Mucosa of descending colon (tissue), 3 donors: ENCODE measurements at regions not wholly inside any gene's neighbourhood (a gene's known extent, or its start where the extent isn't known, plus 50 kb on each side); places are given as distances from the start of the nearest gene placed in this dataset.

ENCODE experiments used
- ATAC-seq: fragments of 200-7000 bp; cut with Tn5 transposase; one replicate; pipeline ENCODE4 v1.9.1; 2020; ENCODE audit warnings: mild to moderate bottlenecking, moderate library complexity
- DNase-seq, 3 donors: peaks; one replicate each; pipeline ENCODE4 v3.0.0-alpha.2; 2020
- H3K36me3 ChIP-seq: fragments of 200-600 bp; one replicate; pipeline ENCODE4 v1.8.0; 2021; ENCODE audit warnings: low read depth, mild to moderate bottlenecking
- H3K4me1 ChIP-seq: fragments of 200-600 bp; one replicate; pipeline ENCODE4 v1.8.0; 2021; ENCODE audit warnings: low read depth, mild to moderate bottlenecking
- H3K4me3 ChIP-seq: fragments of 200-600 bp; one replicate; pipeline ENCODE4 v1.8.0; 2021; ENCODE audit warnings: mild to moderate bottlenecking
- H3K9me3 ChIP-seq: fragments of 200-600 bp; one replicate; pipeline ENCODE4 v1.8.0; 2021; ENCODE audit warnings: mild to moderate bottlenecking
- CTCF ChIP-seq: fragments of 200-600 bp; IDR thresholded peaks from one replicate; pipeline ENCODE4 v1.8.0; 2022; ENCODE audit warnings: antibody characterized with exemption, mild to moderate bottlenecking
- intact Hi-C, 2 donors: fragments of 100-400 bp; cut with DNase I in 1 of 2; cut with micrococcal nuclease in 1 of 2; formaldehyde crosslinking; loops; one replicate each; pipeline versions ENCODE4 v1.11.0 to v1.11.1; 2022; cut with DNase I, micrococcal nuclease
- donor health status: DM: no; HTN: no; CAD: no; lungs with moderate emphysema.
- donor health status: DM: no; HTN: no; CAD: no.
- donor health status: DM: no; HTN: yes; CAD: no.

GRCh38 chr12:24411948-24412347, 462.5 kb upstream of the SOX5 start:
- DNase-seq (no peak), ATAC-seq (no peak)
- Histone ChIP-seq H3K4me1 (no peaks in the 10 kb centered on the region), H3K4me3 (no peak overlapping the region), H3K36me3 (no peaks in the 10 kb centered on the region), H3K9me3 (no peaks in the 10 kb centered on the region)
- intact Hi-C loops: no loop called here
- TF ChIP-seq CTCF: no peak

GRCh38 chr12:24409868-24410267, 460.4 kb upstream of the SOX5 start:
- intact Hi-C loops: no loop called here
- no peaks in the 10 kb centered on the region for H3K9me3 ChIP-seq
- H3K36me3 ChIP-seq: no peaks in the 10 kb centered on the region
- DNase-seq (no peak), ATAC-seq (no peak)
- no peak for TF ChIP-seq CTCF
- H3K4me1 ChIP-seq: no peaks in the 10 kb centered on the region
- no peak overlapping the region for H3K4me3 ChIP-seq

- H3K36me3 ChIP-seq: no peaks in the 10 kb centered on the region
- H3K9me3 ChIP-seq: no peaks in the 10 kb centered on the region
- intact Hi-C loops: no loop called here
- DNase-seq (no peak), ATAC-seq (no peak)
- no peak for TF ChIP-seq CTCF
- no peak overlapping the region for H3K4me3 ChIP-seq
- H3K4me1 ChIP-seq: no peaks in the 10 kb centered on the region
These were observed 458.8 kb upstream of the SOX5 start for GRCh38 chr12:24408305-24408704.

- Histone ChIP-seq H3K4me1 (no peaks in the 10 kb centered on the region), H3K36me3 (no peaks in the 10 kb centered on the region), H3K4me3 (no peak overlapping the region), H3K9me3 (no peaks in the 10 kb centered on the region)
- ATAC-seq (no peak), DNase-seq (no peak)
- no peak for TF ChIP-seq CTCF
- intact Hi-C loops: no loop called here
These were observed 458.4 kb upstream of the SOX5 start for GRCh38 chr12:24407884-24408283.

GRCh38 chr12:24404086-24404815, 454.8 kb upstream of the SOX5 start:
- intact Hi-C loops: no loop called here
- no peak for TF ChIP-seq CTCF
- H3K9me3 ChIP-seq: no peaks in the 10 kb centered on the region
- ATAC-seq (no peak), DNase-seq (no peak)
- H3K4me1 ChIP-seq: no peaks in the 10 kb centered on the region
- no peak overlapping the region for H3K4me3 ChIP-seq
- no peaks in the 10 kb centered on the region for H3K36me3 ChIP-seq

GRCh38 chr12:24400533-24400932, 451.1 kb upstream of the SOX5 start:
- H3K4me3 ChIP-seq: no peak overlapping the region
- intact Hi-C loops: no loop called here
- DNase-seq (no peak), ATAC-seq (no peak)
- H3K9me3 ChIP-seq: no peaks in the 10 kb centered on the region
- TF ChIP-seq CTCF: no peak
- H3K4me1 ChIP-seq: no peaks in the 10 kb centered on the region
- no peaks in the 10 kb centered on the region for H3K36me3 ChIP-seq
